GM18907 (cell line): ENCODE measurements at regions not wholly inside any gene's neighbourhood (a gene's known extent, or its start where the extent isn't known, plus 50 kb on each side); places are given as distances from the start of the nearest gene placed in this dataset.

Source experiments
- ATAC-seq: cut with Tn5 transposase; IDR thresholded peaks from one replicate; pipeline ENCODE4 v1.9.1; 2021; ENCODE audit warnings: mild to moderate bottlenecking, moderate library complexity; ENCODE audit not compliant: unreplicated experiment

- ATAC-seq = no peak
Observed at GRCh38 chr1:82752046-82752445, 951.3 kb downstream of the ADGRL2 start.

- no peak for ATAC-seq
Observed at GRCh38 chr1:82733645-82734044, 932.9 kb downstream of the ADGRL2 start.

DNA sequence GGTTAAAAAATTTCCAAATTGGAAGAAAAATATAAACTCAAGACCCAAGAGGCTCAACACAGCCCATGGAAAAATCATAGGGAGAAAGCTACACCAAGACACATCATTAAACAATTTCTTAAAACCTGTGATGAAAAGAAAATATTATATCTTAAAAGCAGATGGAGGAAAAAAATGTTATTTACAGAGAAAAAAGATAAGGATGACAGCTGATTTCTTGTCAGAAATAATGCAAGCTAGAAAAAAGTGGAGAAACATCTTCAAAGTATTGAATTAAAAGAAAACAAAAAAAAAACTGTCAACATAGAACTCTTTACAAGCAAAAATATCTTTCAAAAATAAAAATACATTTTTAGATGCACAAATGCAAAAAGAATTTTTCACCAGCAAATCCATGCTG lies 930.5 kb downstream of the ADGRL2 start:
- no peak for ATAC-seq

- no peak for ATAC-seq
Observed at GRCh38 chr1:82728206-82728605, 927.5 kb downstream of the ADGRL2 start.

GRCh38 chr1:82724246-82724645 lies 923.5 kb downstream of the ADGRL2 start:
- ATAC-seq = no peak

DNA sequence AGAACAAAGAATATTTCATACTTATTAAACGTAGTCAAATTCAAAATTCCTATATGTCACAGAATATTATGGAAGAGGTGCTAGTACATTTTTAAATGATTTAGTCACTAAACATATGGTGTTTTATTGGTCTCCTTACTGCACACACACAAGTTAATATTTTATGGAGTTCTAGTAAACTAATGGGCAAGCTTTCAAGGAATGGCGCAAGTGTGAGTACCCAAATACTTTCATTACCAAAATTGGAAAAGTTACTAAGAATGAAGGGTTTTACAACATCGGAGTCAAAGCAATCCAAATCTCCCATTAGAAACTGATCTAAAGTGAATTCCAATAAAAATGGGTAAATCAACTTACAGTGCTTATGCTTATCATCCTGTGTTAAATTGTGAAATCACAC lies 921.9 kb downstream of the ADGRL2 start:
- no peak for ATAC-seq

- ATAC-seq = no peak
Observed at GRCh38 chr1:82721702-82722101, 921.0 kb downstream of the ADGRL2 start.

DNA sequence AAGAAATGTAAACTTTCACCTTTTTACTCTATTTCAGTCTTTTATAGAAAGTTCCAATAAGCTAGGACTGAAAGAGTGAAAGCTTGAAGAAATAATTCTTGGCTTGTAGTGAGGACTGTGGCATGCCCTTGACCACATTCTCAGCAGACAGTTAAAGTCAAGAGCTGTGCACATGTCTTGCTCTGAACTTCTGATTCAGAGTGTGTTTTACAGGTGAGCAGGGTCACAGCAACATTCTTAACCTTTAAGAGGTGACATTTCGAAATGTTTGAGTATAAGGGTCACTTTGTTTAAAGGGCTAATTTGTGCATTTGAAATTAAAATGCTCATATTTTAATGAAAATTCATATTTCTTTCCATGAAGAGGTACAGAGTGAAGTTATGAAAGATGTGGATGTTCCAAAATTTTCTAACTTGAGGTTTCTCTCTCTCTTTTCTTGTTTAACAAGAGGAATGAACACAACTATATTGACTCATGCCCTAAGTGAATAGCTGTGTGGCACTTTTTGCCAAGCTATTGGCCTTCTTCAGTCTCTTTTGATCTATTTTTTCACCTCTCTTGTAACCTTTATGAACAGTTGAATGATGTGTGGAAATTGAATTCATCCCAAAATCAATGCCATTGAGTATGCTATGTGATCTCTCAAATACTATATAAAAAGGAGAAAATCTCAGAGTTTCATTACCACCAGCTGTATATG lies 918.1 kb downstream of the ADGRL2 start:
- no peak for ATAC-seq

- no peak for ATAC-seq
Observed at GRCh38 chr1:82710091-82710490, 909.4 kb downstream of the ADGRL2 start.

GRCh38 chr1:82707681-82708080 lies 906.9 kb downstream of the ADGRL2 start:
- ATAC-seq = no peak

DNA sequence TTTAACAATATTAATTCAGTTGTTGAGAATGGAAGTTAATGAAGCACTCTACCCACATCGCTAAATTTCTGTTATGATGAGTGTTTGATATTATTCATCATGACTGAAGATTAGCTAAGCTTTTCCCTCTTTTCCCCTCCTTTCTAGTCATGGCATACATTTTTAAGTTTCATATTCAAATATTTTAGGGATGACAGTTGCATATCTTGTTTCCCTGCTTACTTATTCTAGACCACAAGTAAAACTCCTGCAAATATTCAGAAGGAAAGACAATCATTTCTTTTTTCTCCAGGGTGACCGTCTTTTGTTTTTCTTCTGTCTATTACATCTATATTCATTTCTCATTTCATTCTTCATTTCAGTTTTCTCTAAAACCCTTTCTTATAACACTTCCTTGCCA lies 906.0 kb downstream of the ADGRL2 start:
- no peak for ATAC-seq

- ATAC-seq = no peak
Observed at GRCh38 chr1:82704966-82705365, 904.2 kb downstream of the ADGRL2 start.

GRCh38 chr1:82704393-82704792 lies 903.7 kb downstream of the ADGRL2 start:
- no peak for ATAC-seq

- no peak for ATAC-seq
Observed at GRCh38 chr1:82703951-82704350, 903.2 kb downstream of the ADGRL2 start.

- no peak for ATAC-seq
Observed at GRCh38 chr1:82700476-82700875, 899.7 kb downstream of the ADGRL2 start.

GRCh38 chr1:82697965-82698364 lies 897.2 kb downstream of the ADGRL2 start:
- no peak for ATAC-seq

GRCh38 chr1:82695443-82695842 lies 894.7 kb downstream of the ADGRL2 start:
- no peak for ATAC-seq

- ATAC-seq = no peak
Observed at GRCh38 chr1:82690411-82690810, 889.7 kb downstream of the ADGRL2 start.

GRCh38 chr1:82689217-82689616 lies 888.5 kb downstream of the ADGRL2 start:
- ATAC-seq = no peak

GRCh38 chr1:82686774-82687173 lies 886.0 kb downstream of the ADGRL2 start:
- no peak for ATAC-seq

GRCh38 chr1:82646888-82647287 lies 846.2 kb downstream of the ADGRL2 start:
- ATAC-seq = no peak

DNA sequence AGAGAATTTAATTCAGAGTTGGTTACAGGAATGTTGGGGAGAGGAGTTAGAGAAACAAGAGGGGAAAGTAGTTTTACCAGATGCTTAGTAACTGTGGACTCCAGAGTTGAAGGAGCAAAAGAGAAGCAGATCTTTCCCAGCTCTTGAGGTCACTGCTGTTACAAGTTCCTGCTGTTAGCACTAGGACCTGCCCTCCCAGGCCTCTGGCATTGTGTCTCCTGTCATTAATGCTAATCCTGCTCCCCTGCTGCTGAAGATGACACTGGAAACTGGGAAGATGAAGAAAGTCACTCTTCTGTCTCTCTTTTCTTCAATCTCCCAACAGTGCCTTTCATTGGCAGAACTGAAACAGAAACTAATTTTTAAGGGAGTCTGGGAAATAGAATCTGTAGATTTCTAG lies 845.6 kb downstream of the ADGRL2 start:
- no peak for ATAC-seq

- no peak for ATAC-seq
Observed at GRCh38 chr1:82644186-82644915, 843.6 kb downstream of the ADGRL2 start.
